ENCODE measurements at regions not wholly inside any gene's neighbourhood (a gene's known extent, or its start where the extent isn't known, plus 50 kb on each side); places are given as distances from the start of the nearest gene placed in this dataset.
A peak's percentile ranks its signal among the peaks of the same experiment; 100 is the strongest.

DNA sequence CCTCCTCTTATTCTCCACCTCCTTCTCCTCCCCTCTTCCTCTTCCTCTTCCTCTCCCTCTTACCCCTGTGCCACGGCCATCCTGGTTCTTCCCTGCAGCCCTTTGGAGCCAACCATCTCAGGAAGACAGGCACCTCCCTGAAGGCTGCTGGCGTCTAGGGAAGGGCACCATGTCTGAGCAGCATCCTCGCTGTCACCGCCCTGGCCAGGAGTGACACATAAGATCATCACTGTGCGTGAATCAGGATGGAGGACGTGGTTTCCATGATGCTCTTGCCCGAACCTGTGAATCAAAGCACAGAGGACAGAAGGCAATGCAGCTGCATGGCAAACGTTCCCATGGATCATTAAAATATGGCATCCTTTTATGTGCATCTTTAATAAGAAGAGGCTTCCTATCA, 236.0 kb downstream of the SH3BP4 start:
- no peaks in the 10 kb centered on the region for H3K36me3 ChIP-seq
- H3K27me3 ChIP-seq (replicated peaks in 1 of 7): peaks cover 0 to 19% (median 0%) of the 10 kb centered on the region in 7 donors
- H3K27ac ChIP-seq: no peak overlapping the region
- TF ChIP-seq POLR2A (IDR thresholded peaks at IDR 0.05) (no peak), POLR2AphosphoS5 (IDR thresholded peaks at IDR 0.05) (no peak)
- TF ChIP-seq, protein P1, sequence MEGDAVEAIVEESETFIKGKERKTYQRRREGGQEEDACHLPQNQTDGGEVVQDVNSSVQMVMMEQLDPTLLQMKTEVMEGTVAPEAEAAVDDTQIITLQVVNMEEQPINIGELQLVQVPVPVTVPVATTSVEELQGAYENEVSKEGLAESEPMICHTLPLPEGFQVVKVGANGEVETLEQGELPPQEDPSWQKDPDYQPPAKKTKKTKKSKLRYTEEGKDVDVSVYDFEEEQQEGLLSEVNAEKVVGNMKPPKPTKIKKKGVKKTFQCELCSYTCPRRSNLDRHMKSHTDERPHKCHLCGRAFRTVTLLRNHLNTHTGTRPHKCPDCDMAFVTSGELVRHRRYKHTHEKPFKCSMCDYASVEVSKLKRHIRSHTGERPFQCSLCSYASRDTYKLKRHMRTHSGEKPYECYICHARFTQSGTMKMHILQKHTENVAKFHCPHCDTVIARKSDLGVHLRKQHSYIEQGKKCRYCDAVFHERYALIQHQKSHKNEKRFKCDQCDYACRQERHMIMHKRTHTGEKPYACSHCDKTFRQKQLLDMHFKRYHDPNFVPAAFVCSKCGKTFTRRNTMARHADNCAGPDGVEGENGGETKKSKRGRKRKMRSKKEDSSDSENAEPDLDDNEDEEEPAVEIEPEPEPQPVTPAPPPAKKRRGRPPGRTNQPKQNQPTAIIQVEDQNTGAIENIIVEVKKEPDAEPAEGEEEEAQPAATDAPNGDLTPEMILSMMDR (IDR thresholded peaks at IDR 0.05 in 8 of 11, conservative IDR thresholded peaks at IDR 0.05 in 3 of 11): no peak
- no peak overlapping the region for H3K4me3 ChIP-seq
- 79 to 92% (median 84%) methylated on average over 8 of the region's 8 CpGs for WGBS, 5 donors
- intact Hi-C loops (cut with DNase I; ENCODE audit: low total_unique reads): no loop called here
- H3K9me3 ChIP-seq: no peaks in the 10 kb centered on the region
- H3K4me1 ChIP-seq: no peaks in the 10 kb centered on the region
- DNase-seq: no peak

DNA sequence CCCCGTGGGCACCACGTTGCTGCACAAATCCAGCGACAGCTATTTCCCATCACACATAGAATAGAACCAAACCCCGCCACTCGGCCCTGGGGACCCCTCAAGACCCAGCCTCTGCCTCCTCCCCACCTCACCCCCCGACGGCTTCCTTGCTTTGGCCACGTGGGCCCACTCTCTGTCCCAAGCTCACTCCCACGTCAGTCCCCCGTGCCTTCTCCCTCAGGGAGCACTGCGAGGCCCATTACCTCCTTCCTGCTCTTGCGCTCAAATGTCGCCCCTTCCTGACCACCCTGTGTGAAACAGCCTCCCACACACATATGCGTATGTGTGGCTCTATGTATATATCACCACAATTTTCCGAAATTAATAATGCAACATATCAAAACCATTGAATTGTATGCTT, 239.7 kb downstream of the SH3BP4 start:
- intact Hi-C loops (cut with DNase I; ENCODE audit: low total_unique reads): no loop called here
- WGBS, 5 donors: 65 to 79% (median 73%) methylated on average over 15 of the region's 15 CpGs
- Histone ChIP-seq H3K27me3 (replicated peaks in 1 of 7) (peaks cover 0 to 30% (median 0%) of the 10 kb centered on the region in 7 donors), H3K27ac (no peak overlapping the region), H3K4me1 (no peaks in the 10 kb centered on the region), H3K4me3 (no peak overlapping the region), H3K9me3 (no peaks in the 10 kb centered on the region), H3K36me3 (no peaks in the 10 kb centered on the region)
- no peak for TF ChIP-seq POLR2A (IDR thresholded peaks at IDR 0.05)
- no peak for TF ChIP-seq POLR2AphosphoS5 (IDR thresholded peaks at IDR 0.05)
- TF ChIP-seq, protein P1 (IDR thresholded peaks at IDR 0.05 in 8 of 11, conservative IDR thresholded peaks at IDR 0.05 in 3 of 11): no peak
- no peak for DNase-seq

DNA sequence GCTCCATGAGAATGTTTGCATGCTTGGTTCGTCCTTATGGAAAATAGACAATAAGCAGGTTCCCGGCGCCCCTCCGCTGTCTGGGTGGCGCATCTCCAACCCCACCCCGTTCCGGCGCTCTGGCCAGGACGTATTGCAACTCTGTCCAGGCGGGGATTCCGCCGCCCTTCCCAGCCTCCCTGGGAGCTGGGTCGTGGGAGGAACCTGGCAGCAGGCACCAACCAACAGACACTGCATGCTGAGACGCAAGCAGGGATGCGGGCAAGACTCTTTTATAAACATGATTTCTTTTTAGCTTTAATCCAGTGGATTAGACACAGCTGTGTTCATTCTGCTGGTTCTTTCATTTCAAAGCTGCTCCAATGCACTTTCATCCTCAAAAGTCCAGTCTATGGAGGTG, 240.2 kb downstream of the SH3BP4 start:
- TF ChIP-seq, protein P1 (IDR thresholded peaks at IDR 0.05 in 8 of 11, conservative IDR thresholded peaks at IDR 0.05 in 3 of 11): no peak
- peak in 2 of 3 donors; percentile 48 to 50 for TF ChIP-seq POLR2AphosphoS5 (IDR thresholded peaks at IDR 0.05)
- no peak for DNase-seq
- WGBS, 5 donors: 76 to 91% (median 83%) methylated on average over 15 of the region's 15 CpGs
- no peaks in the 10 kb centered on the region for H3K4me1 ChIP-seq
- peaks cover 0 to 30% (median 0%) of the 10 kb centered on the region in 7 donors for H3K27me3 ChIP-seq (replicated peaks in 1 of 7)
- no peaks in the 10 kb centered on the region for H3K36me3 ChIP-seq
- intact Hi-C loops (cut with DNase I; ENCODE audit: low total_unique reads): no loop called here
- H3K4me3 ChIP-seq: no peak overlapping the region
- H3K9me3 ChIP-seq: no peaks in the 10 kb centered on the region
- H3K27ac ChIP-seq: no peak overlapping the region

DNA sequence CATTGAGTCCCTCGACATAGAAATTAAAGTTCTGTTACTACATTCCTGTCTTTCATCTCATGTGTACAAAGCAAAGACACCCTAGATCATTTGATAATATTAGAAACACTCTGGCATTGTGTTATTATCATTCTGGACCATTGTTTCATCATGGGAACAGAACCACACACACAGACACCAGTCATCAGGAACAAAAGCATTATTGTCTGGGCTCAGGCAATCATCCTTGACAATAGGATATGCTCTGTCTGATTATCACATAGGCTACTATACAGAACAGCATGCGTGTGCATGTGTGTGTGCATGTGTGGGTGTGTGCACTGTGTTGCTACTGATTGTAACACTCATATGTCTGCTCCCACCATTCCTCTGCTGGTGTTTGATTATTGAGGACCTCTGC, 242.5 kb downstream of the SH3BP4 start:
- no peak for TF ChIP-seq POLR2A (IDR thresholded peaks at IDR 0.05)
- DNase-seq: no peak
- 83 to 92% (median 87%) methylated on average over 2 of the region's 2 CpGs for WGBS, 5 donors
- intact Hi-C loops (cut with DNase I; ENCODE audit: low total_unique reads): no loop called here
- H3K36me3 ChIP-seq: no peaks in the 10 kb centered on the region
- H3K4me1 ChIP-seq: no peaks in the 10 kb centered on the region
- H3K4me3 ChIP-seq: no peak overlapping the region
- H3K27me3 ChIP-seq (replicated peaks in 1 of 7): peaks cover 0 to 34% (median 0%) of the 10 kb centered on the region in 7 donors
- no peak overlapping the region for H3K27ac ChIP-seq
- H3K9me3 ChIP-seq: no peaks in the 10 kb centered on the region

DNA sequence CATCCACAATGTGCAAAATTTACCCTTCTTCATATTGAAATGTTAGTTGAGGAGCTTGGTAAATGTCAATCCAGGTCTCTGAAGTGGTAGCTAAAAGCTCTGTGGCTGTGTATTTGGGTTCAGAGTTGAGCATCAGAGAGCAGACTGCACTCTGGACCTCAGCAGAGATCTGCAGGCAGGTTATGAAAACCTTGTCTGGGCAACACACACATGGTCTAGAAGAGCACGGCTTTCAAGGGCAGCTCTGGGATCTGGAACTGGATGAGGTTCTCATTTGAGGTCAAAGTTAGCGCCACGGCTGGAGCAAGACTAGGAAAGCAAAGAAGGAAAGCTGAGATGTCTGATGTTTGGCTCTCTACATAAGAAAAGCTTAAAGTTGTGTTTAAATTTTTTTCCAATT, 243.0 kb downstream of the SH3BP4 start:
- TF ChIP-seq, protein P1 (IDR thresholded peaks at IDR 0.05 in 8 of 11, conservative IDR thresholded peaks at IDR 0.05 in 3 of 11): no peak
- no peak for TF ChIP-seq POLR2AphosphoS5 (IDR thresholded peaks at IDR 0.05)
- no peak for TF ChIP-seq POLR2A (IDR thresholded peaks at IDR 0.05)
- Histone ChIP-seq H3K27me3 (replicated peaks in 1 of 7) (peaks cover 0 to 34% (median 0%) of the 10 kb centered on the region in 7 donors), H3K36me3 (no peaks in the 10 kb centered on the region), H3K27ac (no peak overlapping the region), H3K9me3 (no peaks in the 10 kb centered on the region), H3K4me1 (no peaks in the 10 kb centered on the region), H3K4me3 (no peak overlapping the region)
- intact Hi-C loops (cut with DNase I; ENCODE audit: low total_unique reads): no loop called here
- DNase-seq: no peak
- WGBS, 5 donors: 48 to 83% (median 69%) methylated on average over 3 of the region's 3 CpGs

Measured in spleen (tissue), 11 donors.